Gastrocnemius medialis (tissue), 4 donors: ENCODE measurements at regions not wholly inside any gene's neighbourhood (a gene's known extent, or its start where the extent isn't known, plus 50 kb on each side); places are given as distances from the start of the nearest gene placed in this dataset.

Source experiments
- ATAC-seq, 2 donors: fragments of 150-250 bp; one replicate each; pipeline ENCODE4 v1.9.1; 2016
- DNase-seq, 2 donors: peaks; one replicate each; pipeline ENCODE4 v3.0.0-alpha.2; 2019
- H3K27ac ChIP-seq, 4 donors: fragments of 200-600 bp; sonication (generic); 1 replicate in 1 of 4; 2 replicates in 3 of 4; pipeline ENCODE4 v1.5.1; 2016 to 2018; ENCODE audit warnings: mild to moderate bottlenecking in 2 of 4, moderate library complexity in 1 of 4
- H3K27me3 ChIP-seq, 3 donors: fragments of 200-600 bp; sonication (generic) in 2 of 3; 1 replicate in 1 of 3; 2 replicates in 2 of 3; pipeline versions ENCODE4 v1.5.1 to v1.6.0; 2016 to 2019; ENCODE audit warnings: mild to moderate bottlenecking in 1 of 3, moderate library complexity in 1 of 3
- H3K36me3 ChIP-seq, 2 donors: fragments of 200-600 bp; sonication (generic) in 1 of 2; one replicate each; pipeline ENCODE4 v1.5.1; 2017 to 2018
- H3K4me1 ChIP-seq, 2 donors: fragments of 200-600 bp; sonication (generic) in 1 of 2; one replicate each; pipeline ENCODE4 v1.5.1; 2016 to 2017; ENCODE audit warnings: mild to moderate bottlenecking in 2 of 2
- H3K4me3 ChIP-seq, 4 donors: fragments of 200-600 bp; sonication (generic) in 3 of 4; 1 replicate in 1 of 4; 2 replicates in 3 of 4; pipeline ENCODE4 v1.5.1; 2016 to 2019; ENCODE audit warnings: mild to moderate bottlenecking in 2 of 4
- H3K9me3 ChIP-seq, 3 donors: fragments of 200-600 bp; sonication (generic) in 2 of 3; 1 replicate in 1 of 3; 2 replicates in 2 of 3; pipeline ENCODE4 v1.5.1; 2016 to 2019
- CTCF ChIP-seq, 5 experiments: fragments of 450-650 bp in 3 of 5; fragments of 200-600 bp in 2 of 5; sonication (generic) in 2 of 5; IDR thresholded peaks in 4 of 5; conservative IDR thresholded peaks in 1 of 5; 1 replicate in 4 of 5; 2 replicates in 1 of 5; pipeline ENCODE4 v1.5.1; 2016 to 2019; ENCODE audit warnings: antibody characterized with exemption in 5 of 5, mild to moderate bottlenecking in 3 of 5, moderate library complexity in 3 of 5
- POLR2A ChIP-seq, 2 donors: fragments of 450-650 bp; IDR thresholded peaks; one replicate each; pipeline ENCODE4 v1.6.1; 2017; ENCODE audit warnings: antibody characterized with exemption in 2 of 2, mild to moderate bottlenecking in 2 of 2, moderate library complexity in 2 of 2
- in situ Hi-C, 4 donors: fragments of 200-750 bp; cut with MboI; loops; one replicate each; pipeline versions ENCODE4 v1.15.0 to v1.8.0; 2017; ENCODE audit warnings: low sequenced_read_pairs in 4 of 4
- intact Hi-C: fragments of 100-400 bp; cut with DNase I; formaldehyde crosslinking; loops from one replicate; pipeline ENCODE4 v1.15.1; 2023; ENCODE audit warnings: low total_unique reads

DNA sequence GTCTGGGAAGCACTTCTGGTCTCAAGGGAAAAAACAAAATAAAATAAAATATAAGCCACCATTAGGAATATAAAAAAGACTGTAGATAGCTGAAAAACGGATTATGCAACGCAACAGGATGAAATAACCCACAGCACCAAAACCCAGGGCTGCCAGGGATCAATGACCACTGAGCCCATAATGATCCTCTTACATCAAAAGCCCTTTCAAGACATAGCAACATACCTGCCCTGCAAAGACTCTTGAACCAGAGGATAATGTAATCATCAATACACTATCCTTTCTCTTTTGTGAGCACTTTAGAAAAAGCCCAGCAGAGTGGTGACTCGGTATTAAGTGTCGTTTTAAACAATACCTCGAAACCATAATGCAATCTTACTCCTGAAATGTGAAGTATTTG is 235.0 kb upstream of the SOX21 start:
- ATAC-seq (no peak), DNase-seq (no peak)
- Histone ChIP-seq H3K9me3 (no peaks in the 10 kb centered on the region), H3K4me1 (no peaks in the 10 kb centered on the region), H3K27me3 (no peaks in the 10 kb centered on the region), H3K36me3 (no peaks in the 10 kb centered on the region), H3K4me3 (no peak overlapping the region), H3K27ac (no peak overlapping the region)
- in situ Hi-C loops = no loop called here
- TF ChIP-seq CTCF (IDR thresholded peaks at IDR 0.05 in 4 of 5, conservative IDR thresholded peaks at IDR 0.05 in 1 of 5) = no peak
- no peak for TF ChIP-seq POLR2A (IDR thresholded peaks at IDR 0.05)
- intact Hi-C loops = no loop called here

GRCh38 chr13:94946039-94946438 is 233.7 kb upstream of the SOX21 start:
- intact Hi-C loops (no loop called here), in situ Hi-C loops (no loop called here)
- no peak overlapping the region for H3K4me3 ChIP-seq
- no peaks in the 10 kb centered on the region for H3K36me3 ChIP-seq
- no peaks in the 10 kb centered on the region for H3K4me1 ChIP-seq
- DNase-seq (no peak), ATAC-seq (no peak)
- H3K9me3 ChIP-seq = no peaks in the 10 kb centered on the region
- no peak overlapping the region for H3K27ac ChIP-seq
- no peaks in the 10 kb centered on the region for H3K27me3 ChIP-seq
- TF ChIP-seq POLR2A (IDR thresholded peaks at IDR 0.05) = no peak
- no peak for TF ChIP-seq CTCF (IDR thresholded peaks at IDR 0.05 in 4 of 5, conservative IDR thresholded peaks at IDR 0.05 in 1 of 5)

- Histone ChIP-seq H3K4me3 (no peak overlapping the region), H3K36me3 (no peaks in the 10 kb centered on the region), H3K27ac (no peak overlapping the region), H3K4me1 (no peaks in the 10 kb centered on the region), H3K27me3 (no peaks in the 10 kb centered on the region), H3K9me3 (no peaks in the 10 kb centered on the region)
- in situ Hi-C loops = no loop called here
- no peak for DNase-seq
- no peak for ATAC-seq
- intact Hi-C loops = no loop called here
- TF ChIP-seq CTCF (IDR thresholded peaks at IDR 0.05 in 4 of 5, conservative IDR thresholded peaks at IDR 0.05 in 1 of 5) = no peak
- no peak for TF ChIP-seq POLR2A (IDR thresholded peaks at IDR 0.05)
These were observed 225.8 kb upstream of the SOX21 start for GRCh38 chr13:94938124-94938523.

GRCh38 chr13:94936633-94937032 is 224.3 kb upstream of the SOX21 start:
- Histone ChIP-seq H3K27ac (no peak overlapping the region), H3K36me3 (no peaks in the 10 kb centered on the region), H3K9me3 (no peaks in the 10 kb centered on the region), H3K27me3 (no peaks in the 10 kb centered on the region), H3K4me3 (no peak overlapping the region), H3K4me1 (no peaks in the 10 kb centered on the region)
- DNase-seq (no peak), ATAC-seq (no peak)
- TF ChIP-seq CTCF (IDR thresholded peaks at IDR 0.05 in 4 of 5, conservative IDR thresholded peaks at IDR 0.05 in 1 of 5) (no peak), POLR2A (IDR thresholded peaks at IDR 0.05) (no peak)
- in situ Hi-C loops (no loop called here), intact Hi-C loops (no loop called here)

- Histone ChIP-seq H3K4me1 (no peaks in the 10 kb centered on the region), H3K9me3 (no peaks in the 10 kb centered on the region), H3K36me3 (no peaks in the 10 kb centered on the region), H3K27ac (no peak overlapping the region), H3K4me3 (no peak overlapping the region), H3K27me3 (no peaks in the 10 kb centered on the region)
- no peak for DNase-seq
- in situ Hi-C loops (no loop called here), intact Hi-C loops (no loop called here)
- TF ChIP-seq POLR2A (IDR thresholded peaks at IDR 0.05) (no peak), CTCF (IDR thresholded peaks at IDR 0.05 in 4 of 5, conservative IDR thresholded peaks at IDR 0.05 in 1 of 5) (no peak)
- ATAC-seq = no peak
These were observed 221.6 kb upstream of the SOX21 start for GRCh38 chr13:94933936-94934335.
